Breast epithelium (tissue), 3 donors: ENCODE measurements at regions not wholly inside any gene's neighbourhood (a gene's known extent, or its start where the extent isn't known, plus 50 kb on each side); places are given as distances from the start of the nearest gene placed in this dataset.

Experiments used
- CTCF ChIP-seq, 3 donors: fragments of 450-650 bp; IDR thresholded peaks; one replicate each; pipeline ENCODE4 v1.5.1; 2016 to 2017; ENCODE audit warnings: antibody characterized with exemption in 3 of 3, mild to moderate bottlenecking in 3 of 3, moderate library complexity in 3 of 3
- POLR2A ChIP-seq: fragments of 450-650 bp; IDR thresholded peaks from one replicate; pipeline ENCODE4 v1.6.1; 2016; ENCODE audit warnings: antibody characterized with exemption, mild to moderate bottlenecking, moderate library complexity

DNA sequence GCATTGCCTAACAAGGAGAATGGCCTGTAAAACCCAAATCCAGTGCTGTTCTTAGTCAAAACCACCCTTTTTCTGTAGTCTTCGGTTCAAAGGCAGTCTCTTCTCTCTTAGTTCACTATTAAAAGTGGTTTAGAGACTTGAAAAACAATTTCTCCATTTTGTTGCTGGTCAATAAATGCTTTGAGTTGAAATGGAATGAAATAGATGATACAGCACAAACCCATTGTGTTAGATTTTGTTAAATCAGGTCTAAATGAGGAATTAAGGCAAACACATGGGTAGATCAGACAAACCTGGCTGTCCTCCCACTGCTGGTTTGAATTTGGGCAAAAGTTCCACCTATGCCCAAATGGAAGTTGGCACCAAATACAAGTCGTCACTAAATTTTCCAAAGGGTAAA is 150.1 kb upstream of the SERTAD2 start:
- TF ChIP-seq POLR2A: no peak
- TF ChIP-seq CTCF (IDR thresholded peaks at IDR 0.05): no peak
